Renal pelvis (tissue), 1 donor: ENCODE measurements at regions not wholly inside any gene's neighbourhood (a gene's known extent, or its start where the extent isn't known, plus 50 kb on each side); places are given as distances from the start of the nearest gene placed in this dataset.
A peak's percentile ranks its signal among the peaks of the same experiment; 100 is the strongest.

Experiments
- DNase-seq: peaks from one replicate; pipeline ENCODE4 v3.0.0-alpha.2; 2013

DNA sequence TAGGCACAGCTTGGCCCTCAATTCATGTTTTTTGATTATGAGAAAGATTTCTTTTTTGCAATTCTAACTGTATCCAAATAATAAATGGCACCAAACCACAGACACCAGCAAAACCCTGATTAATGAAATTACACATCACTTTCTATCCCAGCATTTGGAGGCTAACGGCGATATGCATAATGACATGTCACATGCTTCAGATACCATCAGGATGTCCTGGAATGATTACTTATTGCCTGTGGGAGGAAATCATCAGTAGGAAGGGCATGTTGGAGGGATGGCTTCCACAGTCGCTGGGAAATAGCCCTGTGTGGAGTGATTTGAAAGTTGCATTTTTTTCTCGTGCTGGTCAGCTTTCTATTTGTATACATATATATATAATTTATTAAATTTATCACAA is 121.7 kb downstream of the CMPK2 start:
- no peak for DNase-seq

DNA sequence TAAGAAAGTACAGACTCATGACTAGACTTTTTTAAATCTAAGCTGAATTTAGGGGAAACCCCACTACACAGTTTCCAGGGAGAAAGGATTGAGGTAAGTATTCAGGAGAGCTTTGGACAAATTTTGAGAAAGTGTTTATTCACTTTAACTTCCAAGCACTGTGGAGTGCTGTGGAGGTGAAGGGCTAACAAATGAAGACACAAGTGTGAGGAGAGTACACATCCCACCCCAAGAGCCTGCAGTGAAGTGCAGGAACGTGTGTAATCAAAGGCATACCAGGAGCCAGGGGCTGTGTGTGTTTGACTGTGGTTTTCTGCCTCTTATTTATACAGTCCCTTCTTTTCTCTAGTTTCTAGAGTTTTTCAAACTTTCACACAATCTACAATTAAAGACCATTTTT is 118.3 kb downstream of the CMPK2 start:
- no peak for DNase-seq

DNA sequence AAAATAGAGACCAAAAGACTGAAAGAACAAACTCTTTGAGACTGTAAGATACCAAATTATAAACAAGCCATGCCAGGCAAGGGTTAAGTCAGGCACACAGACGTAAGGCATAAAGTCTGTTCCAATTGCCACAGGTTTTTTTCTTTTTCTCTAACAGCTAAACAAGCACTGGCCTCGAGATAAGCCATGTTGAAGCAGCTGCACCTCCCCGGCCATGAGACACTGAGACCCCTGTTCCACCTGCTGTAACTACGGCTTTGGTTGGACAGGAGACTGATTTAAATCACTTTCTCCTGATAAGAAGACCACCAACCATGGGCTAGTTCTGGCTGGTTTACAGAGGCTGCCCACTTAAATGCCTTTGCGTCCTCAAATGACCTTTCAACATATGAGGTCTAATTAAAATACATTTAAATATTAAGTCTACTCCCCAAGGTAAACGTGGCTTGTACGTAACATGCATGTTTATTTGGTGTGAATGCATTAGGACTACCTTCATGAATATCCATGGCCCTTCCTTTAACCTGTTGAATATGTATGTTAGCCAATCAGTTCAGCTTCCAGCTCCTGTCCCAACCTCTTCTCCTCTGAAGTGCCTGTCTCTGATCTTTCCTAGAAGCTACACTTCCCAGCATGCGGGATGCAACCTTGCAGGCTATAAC is 117.2 kb downstream of the CMPK2 start:
- no peak for DNase-seq

DNA sequence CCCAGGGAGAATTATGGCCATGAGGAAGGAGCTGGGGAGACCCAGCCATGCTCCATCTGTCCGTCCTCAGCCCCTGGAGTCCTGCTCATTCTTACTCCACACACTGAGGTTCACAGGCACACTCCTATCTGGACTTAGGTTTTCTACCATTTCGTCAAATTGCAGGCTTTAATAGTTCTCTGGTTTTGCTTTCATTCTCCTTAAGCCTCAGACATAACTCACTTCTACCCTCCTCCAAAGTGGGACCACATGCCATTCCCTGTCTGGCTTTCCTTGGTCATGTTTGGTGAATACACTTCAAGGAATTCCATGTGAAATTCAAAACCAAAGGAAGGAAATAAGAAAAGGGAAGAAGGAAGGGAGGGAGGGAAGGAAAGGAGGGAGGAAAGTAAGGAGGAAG is 115.7 kb downstream of the CMPK2 start:
- DNase-seq: no peak

DNA sequence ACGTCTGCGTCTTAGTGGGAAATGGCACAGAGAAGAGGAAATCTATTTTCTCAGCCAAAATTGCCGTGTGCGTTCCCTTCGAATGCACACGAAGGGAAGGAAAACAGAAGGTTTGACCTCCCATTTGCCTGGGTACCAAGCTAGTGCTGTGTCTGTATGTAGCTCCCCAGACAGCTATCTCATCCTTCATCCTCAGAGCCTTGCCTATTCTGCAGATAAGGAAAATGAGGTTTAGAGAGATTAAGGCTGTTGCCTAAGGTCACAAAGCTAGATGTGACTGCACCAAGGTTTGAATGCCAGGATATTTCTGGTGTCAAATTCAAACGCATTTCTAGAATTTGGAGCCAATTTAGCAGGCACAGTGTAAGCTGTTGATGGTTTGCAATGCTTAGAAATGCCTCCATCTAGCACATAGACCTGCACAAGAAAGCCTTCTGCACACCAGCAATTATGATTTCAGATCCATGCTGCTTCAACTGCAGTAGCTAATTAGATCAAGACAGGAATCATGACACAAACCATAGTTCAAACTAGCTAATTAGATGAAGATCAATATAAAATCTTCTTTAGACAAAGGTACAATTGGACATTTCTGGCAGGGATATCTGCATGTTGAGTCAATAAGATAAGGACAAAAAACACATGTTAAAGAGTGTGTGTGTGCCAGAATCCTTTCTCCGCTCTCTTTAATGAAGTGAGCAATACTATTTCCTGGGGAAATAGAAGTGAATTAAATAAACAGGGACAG is 115.1 kb downstream of the CMPK2 start:
- DNase-seq: no peak

DNA sequence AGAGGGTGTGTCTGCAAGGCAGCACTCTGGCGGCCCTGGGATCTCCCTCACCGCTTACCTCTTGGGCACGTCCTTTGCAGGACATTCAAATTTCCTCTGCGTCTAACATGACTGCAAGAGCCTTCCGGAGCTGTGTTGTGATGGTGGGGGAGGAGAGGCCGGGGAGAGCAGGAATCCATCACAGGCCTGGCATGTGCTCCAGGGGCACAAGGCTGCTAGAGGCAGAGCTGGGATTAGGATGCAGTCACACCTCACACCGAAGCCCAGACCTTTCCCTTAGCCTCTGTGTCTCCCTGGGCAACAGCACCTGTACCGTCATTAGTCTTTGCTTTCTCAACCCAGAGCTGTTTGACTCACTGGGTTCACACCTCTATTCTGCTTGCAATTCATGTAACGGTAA is 111.3 kb downstream of the CMPK2 start:
- DNase-seq: no peak

DNA sequence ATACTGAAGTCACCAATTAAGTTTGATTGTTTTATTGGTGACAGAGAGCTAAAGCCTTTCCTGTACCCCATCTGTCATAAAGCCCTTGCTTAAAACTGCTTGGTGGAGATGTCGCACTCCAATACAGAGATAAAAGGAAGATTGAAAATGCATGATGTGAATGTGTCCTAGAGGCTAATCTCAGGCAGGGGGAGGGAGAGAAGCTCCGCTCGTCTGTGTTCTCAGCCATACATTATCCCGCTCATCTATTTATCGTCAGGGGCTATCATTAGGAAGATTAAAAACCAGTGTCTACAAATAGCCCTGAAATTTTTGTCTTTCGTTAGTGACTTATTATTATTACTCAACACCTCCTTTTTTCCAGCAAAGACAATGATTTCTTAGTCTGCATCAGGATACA is 110.3 kb downstream of the CMPK2 start:
- DNase-seq: no peak

DNA sequence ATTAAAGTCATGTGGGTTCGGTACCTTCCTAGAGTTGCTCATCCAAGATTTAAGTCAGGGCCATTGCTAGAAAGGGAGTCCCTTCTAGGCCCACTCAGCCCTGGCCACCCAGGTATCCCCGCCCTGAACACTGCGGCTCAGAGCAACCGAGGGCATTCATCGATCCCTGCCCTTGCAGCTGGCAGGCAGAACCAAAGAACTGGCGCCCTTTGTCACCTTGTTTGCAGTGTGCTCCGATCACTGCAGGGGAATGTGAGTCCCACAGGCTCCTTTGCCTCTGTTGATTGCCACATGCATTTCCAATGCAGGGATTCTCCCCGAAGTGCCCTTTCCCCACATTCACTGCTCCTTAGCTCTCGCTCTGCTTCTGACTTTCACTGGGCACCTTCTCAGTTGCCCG is 108.5 kb downstream of the CMPK2 start:
- DNase-seq: no peak

DNA sequence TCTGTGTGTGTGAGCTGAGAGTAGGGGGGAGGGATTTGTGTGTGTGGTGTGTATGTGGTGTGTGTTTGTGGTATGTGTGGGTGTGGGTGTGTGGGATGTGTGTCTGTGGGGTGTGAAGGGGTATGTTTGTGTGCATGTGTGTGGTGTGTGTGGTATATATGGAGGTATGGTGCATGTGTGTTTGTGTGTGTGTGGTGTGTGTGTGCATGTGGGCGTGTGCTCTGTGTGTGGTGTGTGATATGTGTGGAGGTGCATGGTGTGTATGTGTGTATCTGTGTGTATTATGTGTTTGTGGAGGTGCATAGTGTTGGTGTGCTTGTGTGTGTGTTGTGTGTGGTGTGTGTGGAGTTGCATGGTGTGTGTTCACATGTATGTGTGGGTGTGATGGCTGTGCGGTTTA is 106.0 kb downstream of the CMPK2 start:
- no peak for DNase-seq

DNA sequence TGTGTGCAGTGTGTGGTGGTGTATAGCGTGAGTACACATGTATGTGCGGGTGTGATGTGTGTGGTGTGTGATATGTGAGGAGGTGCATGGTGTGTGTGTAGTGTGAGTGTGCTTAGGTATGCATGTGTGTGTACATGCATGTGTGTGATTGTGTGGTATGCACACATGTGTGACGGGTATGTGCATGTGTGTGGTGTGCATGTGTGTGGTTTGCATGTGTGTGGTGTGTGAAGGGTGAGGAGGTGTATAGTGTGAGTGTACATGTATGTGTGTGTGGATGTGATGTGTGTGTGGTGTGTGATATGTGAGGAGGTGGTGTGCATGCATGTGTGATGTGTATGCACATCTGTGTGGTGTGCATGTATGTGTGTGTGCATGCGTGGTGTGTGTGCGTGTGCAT is 105.6 kb downstream of the CMPK2 start:
- DNase-seq: no peak

DNA sequence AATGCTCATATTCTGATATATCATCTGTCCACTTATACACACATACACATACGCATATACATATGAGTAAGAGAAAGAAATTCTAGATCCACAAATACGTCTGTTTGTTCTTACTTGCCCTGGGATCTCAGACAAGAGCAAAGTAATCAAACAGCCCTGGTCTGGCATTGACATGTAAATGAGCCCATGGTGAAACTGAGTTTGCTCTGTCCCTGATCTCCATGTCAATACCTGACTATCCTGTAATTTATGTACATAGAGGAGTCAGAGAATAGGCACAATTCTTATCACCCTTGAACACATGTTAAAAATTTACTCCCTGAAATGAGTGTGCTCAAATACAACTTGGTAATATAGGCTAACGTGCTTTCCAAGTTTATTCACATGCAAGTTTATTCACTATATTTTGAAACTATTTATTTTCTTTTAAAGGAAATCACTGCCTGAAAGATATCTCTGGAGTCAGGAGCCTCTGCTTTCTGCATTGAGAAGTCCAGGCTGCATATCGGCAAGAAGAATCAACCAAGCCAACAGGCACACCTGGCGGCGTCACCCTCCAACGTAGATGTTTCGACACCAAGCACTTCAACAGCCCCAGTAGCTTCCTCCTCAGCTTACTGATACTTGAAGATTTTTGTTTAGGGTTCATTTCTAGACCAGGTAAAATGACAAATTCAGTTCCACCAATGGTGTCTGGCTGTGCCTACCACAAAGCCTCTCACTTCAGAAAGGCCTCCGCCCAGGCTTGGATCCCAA is 100.6 kb downstream of the CMPK2 start:
- DNase-seq: no peak

DNA sequence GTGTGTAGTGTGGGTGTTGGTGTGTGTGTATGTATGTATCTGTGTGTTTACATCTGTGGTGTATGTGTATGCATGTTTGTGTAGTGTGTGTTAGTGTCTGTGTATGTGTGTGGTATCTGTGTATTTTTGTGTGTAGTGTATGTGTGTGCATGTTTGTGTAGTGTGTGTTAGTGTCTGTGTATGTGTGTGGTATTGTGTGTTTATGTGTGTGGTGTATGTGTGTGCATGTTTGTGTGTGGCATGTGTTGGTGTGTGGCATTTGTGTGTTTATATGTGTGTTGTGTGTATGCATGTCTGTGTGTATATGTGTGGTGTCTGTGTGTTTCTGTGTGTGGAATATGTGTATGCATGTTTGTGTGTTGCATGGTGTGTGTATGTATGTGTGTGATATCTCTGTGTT is 96.4 kb downstream of the CMPK2 start:
- no peak for DNase-seq

DNA sequence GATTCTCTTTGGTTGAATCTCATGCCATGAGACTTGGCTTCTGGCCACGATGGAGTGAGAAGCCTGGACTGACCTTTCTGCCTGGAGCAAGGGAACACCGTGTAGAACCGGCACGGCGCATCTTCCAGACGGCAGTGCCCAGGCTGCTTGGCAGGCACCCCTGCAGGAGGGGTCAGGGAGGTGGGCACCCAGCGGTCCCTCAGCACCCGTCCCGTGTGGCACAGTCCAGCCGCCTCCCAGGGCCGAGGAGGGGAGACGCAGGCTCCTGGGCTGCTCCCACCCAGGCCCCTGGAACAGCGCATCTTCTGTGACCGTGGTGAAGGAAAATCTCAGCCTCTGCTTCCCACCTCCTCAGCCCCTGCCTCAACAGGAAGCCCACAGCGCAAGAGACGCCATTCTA is 95.7 kb downstream of the CMPK2 start:
- DNase-seq: no peak

DNA sequence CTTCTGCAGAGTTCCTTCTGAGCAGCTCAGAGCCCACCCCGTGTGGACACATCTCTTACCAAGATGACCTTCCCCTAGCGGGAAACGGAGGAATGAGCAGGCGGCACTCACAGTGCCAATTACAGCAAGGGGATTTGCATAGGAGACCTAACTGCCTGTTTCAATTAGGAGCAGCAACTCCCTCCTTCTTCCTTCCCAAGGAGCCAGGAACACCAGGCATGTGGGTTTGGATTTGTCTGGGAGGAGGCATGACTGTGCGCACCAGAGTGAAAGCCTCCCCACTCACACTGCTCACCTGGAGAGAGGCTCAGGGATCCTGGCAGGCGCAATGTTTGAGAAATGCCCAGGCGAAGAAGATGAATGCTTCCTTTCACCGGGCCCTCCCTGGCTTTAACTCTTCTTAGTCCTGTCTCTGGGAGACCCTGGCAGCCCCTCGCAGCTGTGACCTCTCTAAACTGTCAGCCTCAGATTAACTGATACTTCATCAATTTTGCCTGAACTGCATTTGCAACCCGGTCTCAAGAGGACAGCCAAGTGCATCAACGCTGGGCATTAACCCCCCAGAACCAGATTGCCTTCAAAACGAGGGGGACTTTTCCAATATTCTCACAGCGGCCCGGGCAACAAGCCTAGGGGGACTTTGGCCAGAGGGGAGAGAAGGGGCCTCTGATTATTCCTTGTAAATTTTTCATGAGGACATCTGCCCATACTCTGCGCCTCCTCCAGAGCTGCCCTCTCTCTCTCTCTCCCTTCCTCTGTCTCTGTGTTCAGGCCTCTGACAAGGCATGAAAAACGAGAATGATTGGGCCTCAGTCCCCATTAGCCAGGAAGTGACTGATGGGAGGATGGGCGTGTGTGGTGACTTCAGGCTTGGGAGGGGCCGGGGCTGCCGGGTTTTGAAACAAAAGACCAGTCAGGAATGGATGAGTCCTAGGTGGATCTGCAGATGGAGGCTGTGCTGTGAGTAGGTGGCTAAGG is 93.8 kb downstream of the CMPK2 start:
- no peak for DNase-seq

DNA sequence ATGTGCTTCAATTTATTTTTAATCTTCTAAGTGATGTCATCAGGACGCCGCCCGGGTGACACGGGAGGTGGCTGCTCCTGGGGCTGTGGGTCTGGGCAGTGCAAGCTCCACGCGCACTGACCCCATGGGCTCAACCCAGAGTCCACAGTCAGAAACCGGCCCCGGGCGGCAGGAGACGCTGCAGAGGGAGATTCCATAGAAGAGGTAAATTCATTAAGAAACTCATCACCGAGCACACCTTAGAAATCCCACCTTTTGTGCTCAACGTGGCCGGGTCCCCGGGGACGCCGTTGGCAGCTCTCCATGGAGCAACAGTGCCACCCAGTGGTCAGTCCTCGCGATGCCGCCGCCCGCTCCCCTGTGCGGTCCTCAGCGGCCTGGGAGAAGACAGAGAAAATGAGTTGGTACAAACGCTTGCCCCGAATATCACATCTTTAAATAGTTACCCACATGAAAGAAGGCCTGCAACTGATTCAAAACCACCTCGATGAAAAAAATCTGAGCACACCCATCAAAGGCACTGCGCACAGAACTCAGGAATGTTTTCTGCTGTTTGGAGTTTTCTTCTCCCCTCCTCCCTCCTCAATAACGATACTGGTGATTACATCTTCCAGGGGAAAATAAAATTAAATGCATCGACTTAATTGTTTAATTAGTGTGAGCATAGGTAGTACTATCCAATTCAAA is 92.6 kb downstream of the CMPK2 start:
- peak; percentile 62 for DNase-seq

DNA sequence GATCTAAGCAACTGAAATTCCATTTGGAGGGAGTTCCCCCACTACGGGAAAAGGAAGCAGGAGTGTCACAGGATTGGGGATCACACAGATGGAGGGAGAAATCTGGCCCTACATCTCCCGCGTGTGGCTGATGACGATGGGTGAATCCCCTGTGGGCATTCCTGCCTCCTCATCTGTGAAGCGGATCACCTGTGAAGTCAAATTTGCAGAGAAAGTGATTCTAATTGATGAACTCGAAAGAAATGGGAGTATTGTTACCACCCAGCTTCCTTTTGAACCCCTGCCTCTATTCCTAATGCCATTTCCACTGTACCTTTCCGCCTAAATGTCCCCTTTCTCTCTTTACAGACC is 92.0 kb downstream of the CMPK2 start:
- no peak for DNase-seq

DNA sequence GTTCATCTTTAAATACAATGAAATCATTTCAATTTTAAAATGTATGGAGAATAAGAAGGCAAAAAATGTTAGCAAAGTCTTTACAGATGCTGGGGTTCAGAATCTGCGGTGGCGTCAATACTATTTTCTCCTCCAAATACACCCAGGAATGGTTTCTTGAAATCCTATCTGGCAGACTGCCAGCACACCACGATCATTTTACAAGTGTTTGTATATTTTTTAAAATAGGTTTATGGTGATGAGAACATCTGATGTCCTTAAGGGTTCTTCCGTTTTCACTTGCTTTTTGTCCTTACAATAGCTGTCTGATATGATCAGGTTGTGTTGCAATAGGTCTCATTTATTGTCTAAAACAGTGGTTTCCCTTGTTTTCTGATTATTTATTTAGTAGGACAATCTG is 89.6 kb downstream of the CMPK2 start:
- no peak for DNase-seq

DNA sequence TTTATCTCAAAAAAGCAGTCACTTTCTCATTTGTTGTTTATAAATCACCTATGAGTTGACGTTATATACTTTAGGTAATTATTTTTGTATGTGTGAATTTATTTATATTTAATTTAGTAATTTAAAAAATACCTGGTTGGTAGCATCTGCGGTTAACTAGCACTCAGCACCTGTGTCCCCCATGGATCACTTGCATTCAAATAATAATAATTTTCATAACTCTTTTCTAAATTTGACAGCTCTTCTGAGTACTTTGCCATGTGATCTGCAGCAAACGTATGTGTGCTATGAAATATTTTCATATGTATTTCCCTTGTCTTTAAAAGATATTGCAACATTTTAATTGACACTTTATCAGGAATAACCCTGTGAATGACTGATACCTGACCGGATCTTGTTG is 88.1 kb downstream of the CMPK2 start:
- no peak for DNase-seq

DNA sequence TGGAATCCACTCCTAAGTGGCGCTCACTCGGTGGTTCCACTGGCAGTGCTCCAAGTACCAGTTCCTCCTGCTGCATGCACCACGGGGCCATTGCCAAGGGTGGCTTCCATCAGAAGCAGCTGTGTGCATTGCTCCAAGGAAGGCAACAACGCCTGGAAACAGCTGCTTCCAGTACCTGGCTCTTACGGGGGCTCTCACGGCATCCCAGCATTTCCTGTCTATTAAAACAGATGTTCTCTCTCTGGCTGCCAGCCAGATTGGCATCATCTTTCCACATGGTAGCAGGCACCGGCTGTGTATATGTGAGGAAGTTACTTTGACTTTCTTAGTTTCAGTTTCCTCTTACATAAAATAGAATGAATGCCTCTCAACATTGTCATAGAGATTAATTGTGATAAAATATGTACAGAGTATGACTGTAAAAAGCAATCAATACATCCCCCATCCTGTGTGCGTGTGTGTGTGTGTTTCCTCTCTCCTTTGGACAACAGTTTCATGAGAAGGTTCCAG is 84.9 kb downstream of the CMPK2 start:
- DNase-seq: peak; percentile 86

DNA sequence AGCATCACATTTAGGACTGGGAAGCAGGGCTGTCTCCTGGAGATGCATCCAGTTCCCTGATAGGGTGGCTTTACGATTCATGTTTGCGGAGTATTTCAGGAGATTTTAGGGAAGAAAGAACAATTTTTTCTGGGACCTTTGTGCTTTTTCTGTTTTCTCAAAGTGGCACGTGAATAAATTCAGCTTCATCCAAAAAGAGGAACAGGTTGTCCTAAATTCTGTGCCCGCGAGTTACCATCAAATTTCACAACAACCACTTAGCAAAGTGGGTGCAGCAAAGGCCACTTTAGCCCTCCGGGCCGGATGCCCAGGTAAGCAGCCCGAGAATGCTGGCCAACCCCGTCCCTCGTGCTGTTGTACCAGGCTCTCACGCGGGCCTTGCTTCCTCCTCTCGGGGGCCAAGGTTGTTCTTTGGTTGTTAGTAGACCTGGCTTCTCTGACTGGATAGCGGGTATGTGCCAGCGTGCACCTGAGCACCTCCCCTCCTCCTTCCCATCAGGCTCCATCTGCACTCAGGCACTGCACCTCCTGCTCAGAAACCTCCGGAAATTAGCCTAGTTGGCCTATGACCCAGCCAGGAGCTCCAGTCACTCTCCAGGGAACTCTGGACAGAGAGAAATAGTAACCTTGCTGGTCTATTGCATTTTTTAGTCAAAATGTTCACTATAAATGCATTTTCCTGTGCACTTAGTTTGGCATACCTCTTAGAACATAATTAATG is 83.0 kb downstream of the CMPK2 start:
- no peak for DNase-seq

DNA sequence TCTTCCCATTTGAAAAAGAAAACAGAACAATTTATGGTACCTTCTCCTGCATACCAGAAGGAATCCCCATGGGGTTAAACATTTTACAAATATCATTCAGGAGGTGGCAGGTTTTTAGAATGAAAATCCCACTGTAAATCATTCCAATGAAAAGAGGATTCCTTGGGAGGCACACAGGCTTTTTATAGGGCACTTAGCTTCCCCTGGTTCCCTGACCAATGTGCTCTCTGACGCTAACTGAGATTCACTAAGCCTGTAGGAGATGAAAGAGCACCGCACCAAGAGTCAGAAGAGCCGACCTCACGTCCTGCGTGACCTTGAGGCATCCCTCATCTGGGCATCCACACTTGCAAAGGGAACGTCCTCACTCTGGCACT is 82.5 kb downstream of the CMPK2 start:
- no peak for DNase-seq
